Ovary (tissue), 3 donors: ENCODE measurements at regions not wholly inside any gene's neighbourhood (a gene's known extent, or its start where the extent isn't known, plus 50 kb on each side); places are given as distances from the start of the nearest gene placed in this dataset.

Experiments used
- CTCF ChIP-seq, 3 donors: fragments of 450-650 bp in 2 of 3; fragments of 200-600 bp in 1 of 3; IDR thresholded peaks; one replicate each; pipeline versions ENCODE4 v1.5.1 to v1.8.0; 2016 to 2022; ENCODE audit warnings: antibody characterized with exemption in 3 of 3, mild to moderate bottlenecking in 1 of 3
- EP300 ChIP-seq: sonication (generic); formaldehyde crosslinking; IDR thresholded peaks from one replicate; pipeline ENCODE4 v1.6.1; 2017; ENCODE audit warnings: antibody characterized with exemption
- POLR2A ChIP-seq: fragments of 450-650 bp; IDR thresholded peaks from one replicate; pipeline ENCODE4 v1.6.1; 2017; ENCODE audit warnings: antibody characterized with exemption, mild to moderate bottlenecking, moderate library complexity
- donor health status: DM: no; HTN: no; CAD: no.

DNA sequence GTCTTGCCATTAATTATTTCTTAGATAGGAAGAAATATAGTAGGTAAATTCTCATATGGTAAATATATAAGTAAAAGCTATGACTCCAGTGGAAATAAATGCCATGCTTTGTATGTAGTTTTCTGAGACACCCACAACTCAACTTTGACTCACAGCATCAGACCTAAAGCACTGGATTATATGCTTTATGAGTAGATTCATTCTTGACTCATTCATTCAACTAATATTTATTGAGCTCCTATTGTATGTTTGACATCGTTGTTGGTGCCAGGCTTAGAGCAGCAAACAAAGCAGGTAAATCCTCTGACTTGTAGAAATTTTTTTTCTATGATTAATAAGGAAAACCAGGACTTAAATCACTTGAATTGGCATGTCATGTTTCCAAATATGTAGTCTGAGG lies 211.4 kb downstream of the PTPRC start:
- no peak for TF ChIP-seq CTCF (IDR thresholded peaks at IDR 0.05)
- no peak for TF ChIP-seq POLR2A
- no peak for TF ChIP-seq EP300
